Fibroblast of villous mesenchyme (primary cell): ENCODE measurements at regions not wholly inside any gene's neighbourhood (a gene's known extent, or its start where the extent isn't known, plus 50 kb on each side); places are given as distances from the start of the nearest gene placed in this dataset.

ENCODE experiments used
- DNase-seq: peaks from one replicate; pipeline ENCODE4 v3.0.0-alpha.2; 2010; ENCODE audit warnings: low read depth
- H3K4me3 ChIP-seq: 2 replicates; pipeline ENCODE4 v1.5.1; 2011; ENCODE audit warnings: low read depth, mild to moderate bottlenecking, low read length
- TF ChIP-seq, protein P1 (sequence below): IDR thresholded peaks from 2 replicates; pipeline ENCODE4 v1.5.1; 2012; ENCODE audit warnings: low read depth, mild to moderate bottlenecking, low read length; ENCODE audit not compliant: insufficient read depth

DNA sequence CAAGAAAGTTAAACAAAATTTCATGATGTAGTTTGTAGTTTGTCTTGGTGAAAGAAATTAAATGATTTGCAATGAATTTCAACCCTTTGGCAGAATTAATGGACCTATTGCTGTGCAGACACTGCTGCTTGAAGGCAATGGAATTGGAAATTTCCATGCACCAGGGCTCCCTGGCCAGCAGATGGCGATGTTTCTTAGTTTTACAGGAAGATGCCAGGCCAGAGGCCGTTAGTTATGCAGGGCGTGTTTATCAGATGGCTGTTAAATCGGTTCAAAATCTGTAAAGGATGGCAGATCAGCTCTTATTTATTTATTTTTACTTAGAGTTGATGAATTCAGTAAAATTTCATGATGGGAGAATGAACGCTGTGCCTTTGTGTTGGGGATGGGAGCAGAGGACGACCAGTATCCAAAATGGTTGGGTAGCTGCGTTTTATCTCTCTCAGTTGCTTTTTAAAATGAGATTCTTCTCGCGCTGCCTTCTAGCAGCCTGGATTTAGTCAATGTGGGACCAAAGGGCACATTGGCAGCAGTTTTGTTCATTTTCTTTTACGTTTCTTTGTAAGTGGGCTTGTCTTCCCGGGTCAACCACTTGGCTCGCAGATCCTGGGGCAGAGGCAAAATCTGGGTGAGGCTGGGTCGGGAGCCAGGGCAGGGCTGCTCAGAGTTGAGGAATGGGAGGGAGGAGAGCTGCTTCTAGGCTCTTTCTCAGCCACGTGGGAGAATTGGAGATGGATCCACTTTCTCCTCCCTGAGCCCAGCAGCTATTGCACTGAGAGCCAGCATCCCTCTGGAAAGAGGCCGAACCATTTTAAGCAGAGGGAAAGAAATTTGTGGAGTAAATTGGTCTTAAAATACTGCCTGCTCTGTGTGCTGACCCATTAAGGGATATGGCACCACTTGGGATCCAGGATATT lies 344.0 kb downstream of the PIK3C3 start:
- H3K4me3 ChIP-seq: peak overlapping the region; percentile 14
- TF ChIP-seq, protein P1, sequence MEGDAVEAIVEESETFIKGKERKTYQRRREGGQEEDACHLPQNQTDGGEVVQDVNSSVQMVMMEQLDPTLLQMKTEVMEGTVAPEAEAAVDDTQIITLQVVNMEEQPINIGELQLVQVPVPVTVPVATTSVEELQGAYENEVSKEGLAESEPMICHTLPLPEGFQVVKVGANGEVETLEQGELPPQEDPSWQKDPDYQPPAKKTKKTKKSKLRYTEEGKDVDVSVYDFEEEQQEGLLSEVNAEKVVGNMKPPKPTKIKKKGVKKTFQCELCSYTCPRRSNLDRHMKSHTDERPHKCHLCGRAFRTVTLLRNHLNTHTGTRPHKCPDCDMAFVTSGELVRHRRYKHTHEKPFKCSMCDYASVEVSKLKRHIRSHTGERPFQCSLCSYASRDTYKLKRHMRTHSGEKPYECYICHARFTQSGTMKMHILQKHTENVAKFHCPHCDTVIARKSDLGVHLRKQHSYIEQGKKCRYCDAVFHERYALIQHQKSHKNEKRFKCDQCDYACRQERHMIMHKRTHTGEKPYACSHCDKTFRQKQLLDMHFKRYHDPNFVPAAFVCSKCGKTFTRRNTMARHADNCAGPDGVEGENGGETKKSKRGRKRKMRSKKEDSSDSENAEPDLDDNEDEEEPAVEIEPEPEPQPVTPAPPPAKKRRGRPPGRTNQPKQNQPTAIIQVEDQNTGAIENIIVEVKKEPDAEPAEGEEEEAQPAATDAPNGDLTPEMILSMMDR: peak; percentile 90
- peak; percentile 80 for DNase-seq

DNA sequence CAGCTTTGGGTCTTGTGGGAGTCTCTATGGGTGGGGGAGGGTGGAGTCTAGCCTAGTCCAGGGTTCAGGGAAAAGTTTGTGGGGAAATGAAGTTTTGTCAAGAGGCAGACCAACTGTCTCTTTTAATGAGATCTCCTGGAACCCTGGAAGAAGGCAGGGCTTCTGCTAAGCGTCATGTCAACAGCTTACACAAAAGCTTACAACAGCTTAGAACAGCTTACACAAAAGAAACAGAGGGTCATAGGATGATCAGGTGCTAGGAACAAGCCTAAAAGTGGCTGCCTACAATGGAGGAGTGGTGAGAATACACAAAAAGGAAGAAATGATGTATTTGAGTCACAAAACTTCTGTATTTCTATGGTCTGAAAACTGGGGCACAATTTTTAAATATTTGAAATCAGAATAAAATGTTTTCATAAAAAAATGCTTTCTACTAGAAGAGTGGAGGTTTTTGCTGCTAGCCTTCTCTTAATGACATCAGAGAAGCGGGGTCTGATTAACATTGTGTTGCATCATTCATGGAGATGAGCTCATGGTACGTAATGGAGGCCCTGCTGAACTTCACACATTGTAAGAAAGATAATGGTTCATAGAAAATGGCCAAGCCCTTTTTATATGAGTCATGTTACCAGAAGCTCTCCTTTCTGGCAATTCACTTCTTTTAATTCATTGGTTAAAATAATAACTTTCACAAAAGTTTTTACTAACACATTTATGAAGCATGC lies 351.0 kb downstream of the PIK3C3 start:
- TF ChIP-seq, protein P1: no peak
- DNase-seq: no peak

DNA sequence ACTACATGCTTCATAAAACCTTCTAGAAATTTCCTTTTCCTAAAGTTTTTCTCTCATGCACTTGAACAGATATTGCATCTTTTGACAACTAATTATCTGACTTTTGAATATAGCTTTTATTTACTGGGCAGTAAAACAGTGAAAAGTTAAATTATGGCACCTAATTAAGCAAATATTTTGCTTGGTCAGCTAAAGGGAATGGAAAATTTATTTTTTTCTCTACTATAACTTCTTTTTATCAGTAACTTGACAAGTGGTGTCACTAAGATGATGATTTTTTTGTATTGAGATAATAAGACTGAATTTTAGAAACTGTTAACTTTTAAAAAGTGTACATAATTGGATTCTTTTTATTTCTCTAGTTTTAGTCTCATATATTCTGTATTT lies 351.6 kb downstream of the PIK3C3 start:
- no peak for DNase-seq
- TF ChIP-seq, protein P1: no peak
- no peak overlapping the region for H3K4me3 ChIP-seq

More for the DNA sequence above, 351.0 kb downstream of the PIK3C3 start:
- no peak overlapping the region for H3K4me3 ChIP-seq

DNA sequence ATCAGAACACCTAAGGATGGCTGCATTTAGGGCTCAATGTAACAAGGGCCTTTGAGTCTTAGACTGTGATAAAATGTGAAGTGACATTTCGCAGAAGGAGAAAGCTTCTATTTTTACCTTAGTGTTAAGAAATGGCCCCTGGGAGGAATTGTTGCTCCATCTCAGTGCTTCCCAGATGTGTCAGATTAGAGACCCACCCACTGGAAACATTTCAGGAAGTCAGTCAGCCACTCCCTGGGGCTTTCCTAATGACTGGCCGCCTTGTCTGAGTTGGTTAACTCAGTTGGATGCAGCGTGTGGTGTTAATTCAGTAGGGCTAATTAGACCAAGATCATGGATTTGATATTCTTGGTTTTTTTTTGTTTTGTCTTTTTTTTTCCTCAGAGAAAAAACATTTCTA lies 355.9 kb downstream of the PIK3C3 start:
- no peak overlapping the region for H3K4me3 ChIP-seq
- peak; percentile 38 for DNase-seq
- TF ChIP-seq, protein P1: no peak

DNA sequence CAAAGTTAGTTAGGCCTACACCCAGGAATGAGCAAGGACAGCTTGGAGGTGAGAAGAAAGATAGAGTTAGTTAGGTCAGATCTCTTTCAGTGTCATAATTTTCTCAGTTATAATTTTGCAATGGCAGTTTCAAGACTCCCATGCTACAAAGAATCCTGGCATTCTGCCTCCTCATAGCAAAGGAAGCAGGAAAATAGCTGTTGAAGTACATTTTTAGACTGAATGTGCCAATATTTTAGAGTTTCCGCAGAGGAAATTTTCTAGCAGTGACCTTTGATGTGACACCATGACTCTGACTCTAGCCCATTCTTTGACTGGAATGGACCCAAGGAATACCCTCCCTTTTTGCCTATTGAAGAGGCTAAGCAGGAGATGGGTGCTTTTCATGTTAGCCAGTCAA lies 371.7 kb downstream of the PIK3C3 start:
- DNase-seq: no peak
- TF ChIP-seq, protein P1: no peak
- no peak overlapping the region for H3K4me3 ChIP-seq

DNA sequence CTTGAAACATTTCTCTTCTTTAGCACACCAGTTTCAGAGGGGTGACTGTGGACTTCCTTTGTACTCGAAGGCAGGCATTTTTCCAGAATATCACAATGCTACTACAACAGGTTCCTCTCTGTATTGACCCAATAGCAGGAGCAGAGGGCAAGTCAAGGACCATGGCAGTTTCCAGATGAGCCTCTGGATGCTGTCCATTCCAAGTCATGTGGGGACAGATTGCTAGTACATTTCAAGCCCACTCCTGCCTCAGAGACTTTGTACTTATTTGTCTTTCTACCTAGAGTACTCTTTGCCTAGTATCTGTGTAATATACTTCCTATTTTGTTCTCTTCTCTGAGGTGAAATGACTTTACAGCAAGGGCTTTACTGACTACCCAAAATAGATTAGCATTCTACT lies 373.9 kb downstream of the PIK3C3 start:
- DNase-seq: no peak
- H3K4me3 ChIP-seq: no peak overlapping the region
- TF ChIP-seq, protein P1: no peak
